HG02642 (cell line): ENCODE measurements at regions not wholly inside any gene's neighbourhood (a gene's known extent, or its start where the extent isn't known, plus 50 kb on each side); places are given as distances from the start of the nearest gene placed in this dataset.
"Not testable (repeated sequence)": the region's sequence is repeated elsewhere in the genome, so short reads cannot be mapped to it uniquely, and the experiment has no call there.

Experiments
- ATAC-seq: cut with Tn5 transposase; IDR thresholded peaks from one replicate; pipeline ENCODE4 v1.9.1; 2021; ENCODE audit warnings: mild to moderate bottlenecking; ENCODE audit not compliant: unreplicated experiment, poor library complexity

GRCh38 chr2:215635788-215636139 is 199.9 kb upstream of the FN1 start:
- ATAC-seq, result no peak

GRCh38 chr2:215635071-215635787 is 199.4 kb upstream of the FN1 start:
- no peak for ATAC-seq

- ATAC-seq, result no peak
Measured at GRCh38 chr2:215633360-215633759, 197.5 kb upstream of the FN1 start.

DNA sequence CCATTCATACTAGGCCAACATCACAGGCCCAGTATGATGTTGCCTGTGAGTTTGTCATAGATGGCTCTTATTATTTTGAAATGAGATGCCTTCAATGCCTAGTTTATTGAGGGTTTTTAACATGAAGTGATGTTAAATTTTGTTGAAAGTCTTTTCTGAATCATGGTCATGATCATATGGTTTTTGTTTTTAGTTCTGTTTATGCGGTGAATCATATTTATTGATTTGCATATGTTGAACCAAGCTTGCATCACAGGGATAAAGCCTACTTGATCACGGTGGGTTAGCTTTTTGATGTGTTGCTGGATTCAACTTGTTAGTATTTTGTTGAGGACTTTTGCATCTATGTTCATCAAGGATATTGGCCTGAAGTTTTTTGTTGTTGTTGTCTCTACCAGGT is 195.8 kb upstream of the FN1 start:
- no peak for ATAC-seq

DNA sequence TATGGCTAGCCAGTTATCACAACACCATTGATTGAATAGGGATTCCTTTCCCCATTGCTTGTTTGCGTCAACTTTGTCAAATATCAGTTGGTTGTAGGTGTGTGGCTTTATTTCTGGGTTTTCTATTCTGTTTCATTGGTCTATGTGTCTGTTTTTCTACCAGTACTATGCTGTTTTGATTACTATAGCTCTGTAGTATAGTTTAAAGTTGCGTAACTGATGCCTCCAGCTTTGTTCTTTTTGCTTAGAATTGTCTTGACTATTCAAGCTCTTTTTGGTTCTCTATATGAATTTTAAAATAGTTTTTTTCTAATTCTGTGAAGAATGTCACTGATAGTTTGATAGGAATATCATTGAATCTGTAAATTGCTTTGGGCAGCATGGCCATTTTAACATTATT is 194.9 kb upstream of the FN1 start:
- ATAC-seq, result not testable (repeated sequence)

DNA sequence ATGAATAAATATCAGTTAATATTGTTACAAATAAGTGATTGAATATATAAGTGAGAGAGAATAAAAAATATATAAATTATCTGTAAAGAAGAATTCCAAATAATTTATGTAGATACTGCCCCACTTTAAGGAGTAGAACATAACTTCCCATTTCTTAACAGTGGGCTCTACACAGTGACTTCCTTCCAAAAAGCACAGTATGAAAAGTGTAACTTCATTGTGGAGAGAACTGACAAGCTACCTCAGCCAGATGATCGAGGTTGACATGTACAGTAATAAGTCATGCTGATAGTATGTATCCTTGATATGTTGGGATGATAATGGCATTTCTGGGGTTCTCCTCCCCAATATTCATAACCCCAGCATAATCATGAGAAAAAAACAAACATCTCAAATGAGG is 191.9 kb upstream of the FN1 start:
- no peak for ATAC-seq

DNA sequence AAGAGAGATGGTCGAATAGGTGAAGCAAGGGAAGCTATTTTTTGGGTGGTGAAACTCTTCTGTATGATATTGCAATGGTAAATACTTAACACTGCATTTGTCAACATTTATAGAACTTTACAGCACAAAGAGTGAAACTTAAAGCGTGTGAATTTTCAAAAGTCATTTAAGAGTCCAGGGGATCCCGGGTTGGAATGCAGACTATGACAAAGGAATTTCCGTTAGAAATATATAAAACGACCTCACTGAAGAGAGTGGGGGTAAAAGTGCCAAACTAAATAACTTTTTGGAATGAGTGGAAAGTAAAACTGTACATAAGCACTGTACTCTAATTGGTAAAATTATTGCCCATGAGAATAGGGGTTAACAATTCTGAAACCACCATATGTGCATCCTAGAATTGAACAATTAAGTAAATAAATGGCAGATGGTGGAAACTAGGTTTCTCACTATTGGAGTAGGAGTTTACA is 191.0 kb upstream of the FN1 start:
- no peak for ATAC-seq

GRCh38 chr2:215626063-215626462 is 190.2 kb upstream of the FN1 start:
- no peak for ATAC-seq

DNA sequence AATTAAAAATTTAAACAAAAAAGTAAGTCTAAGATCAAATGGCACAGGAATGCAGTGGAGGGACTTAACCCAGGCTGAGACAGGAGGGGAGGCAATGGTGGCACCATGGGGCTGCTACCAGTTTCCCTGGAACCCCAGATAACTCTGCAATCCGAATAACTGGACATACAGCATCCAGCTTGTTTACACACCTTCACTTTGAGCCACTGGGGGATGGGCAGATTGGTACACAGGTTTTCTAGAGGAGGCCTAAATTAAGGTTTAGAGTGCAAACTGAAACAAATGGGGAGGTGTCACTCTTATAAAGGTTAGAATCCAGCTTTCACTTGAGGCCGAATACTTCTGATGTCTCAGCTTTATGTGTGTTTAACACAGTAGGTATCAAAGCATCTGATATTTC is 189.3 kb upstream of the FN1 start:
- no peak for ATAC-seq

GRCh38 chr2:215624423-215624829 is 188.6 kb upstream of the FN1 start:
- no peak for ATAC-seq

DNA sequence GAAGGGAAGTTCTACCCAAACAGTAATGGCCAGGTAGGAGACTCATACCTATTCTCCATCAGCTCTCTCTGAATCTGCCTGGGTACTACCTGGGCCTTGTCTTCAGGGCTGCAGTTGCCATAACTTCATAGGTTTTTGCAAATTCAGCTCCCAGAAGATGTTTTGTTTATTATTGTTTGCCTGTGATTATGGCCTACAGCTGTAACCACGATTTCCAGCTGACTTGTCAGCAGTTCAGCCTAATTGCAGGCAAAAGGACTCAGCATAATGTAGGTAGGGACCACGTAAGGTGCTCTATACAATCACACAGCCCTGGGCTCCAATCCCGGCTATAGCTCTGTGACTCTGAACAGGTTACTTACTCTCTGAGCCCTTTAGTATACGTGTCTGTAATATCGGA is 187.0 kb upstream of the FN1 start:
- ATAC-seq, result no peak

GRCh38 chr2:215621381-215621780 is 185.5 kb upstream of the FN1 start:
- no peak for ATAC-seq

GRCh38 chr2:215620528-215620927 is 184.7 kb upstream of the FN1 start:
- ATAC-seq, result no peak

DNA sequence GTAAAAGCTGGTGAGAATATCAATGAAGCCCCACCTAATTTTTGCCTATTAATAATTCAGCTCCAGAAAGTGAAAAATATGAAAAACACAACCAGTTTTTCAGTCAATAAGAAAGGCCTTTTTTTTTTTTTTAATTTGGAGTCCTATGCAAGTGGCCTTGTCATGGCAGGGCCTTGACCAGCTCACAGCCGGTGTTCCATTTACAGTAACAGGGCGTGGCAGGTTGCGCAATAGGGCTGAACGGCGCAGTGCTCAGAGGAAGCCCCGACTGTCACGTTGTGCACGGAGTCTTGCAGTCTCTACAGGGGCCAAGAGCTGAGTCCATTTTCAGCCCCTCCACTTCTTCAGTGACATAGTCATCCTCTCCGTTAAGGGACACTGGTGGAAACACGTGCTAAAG is 184.1 kb upstream of the FN1 start:
- no peak for ATAC-seq

- ATAC-seq, result no peak
Measured at GRCh38 chr2:215619022-215619958, 183.4 kb upstream of the FN1 start.

DNA sequence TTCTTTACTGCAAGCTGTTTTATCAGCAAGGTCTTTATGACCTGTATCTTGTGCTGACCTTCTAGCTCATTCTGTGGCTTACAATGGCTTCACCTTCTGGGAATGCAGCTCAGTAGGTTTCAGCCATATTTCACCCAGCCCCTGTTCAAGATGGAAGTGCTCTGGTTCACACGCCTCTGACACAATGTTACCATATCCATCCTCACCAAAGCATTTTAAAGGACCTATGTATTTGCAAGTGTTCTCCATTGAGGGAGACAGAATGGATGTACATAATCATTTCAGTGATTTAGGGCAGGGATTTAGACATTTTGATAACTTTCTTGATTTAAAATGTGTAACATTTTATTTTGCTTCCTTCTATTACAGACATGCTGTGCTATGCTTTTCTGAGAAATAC is 182.3 kb upstream of the FN1 start:
- no peak for ATAC-seq

DNA sequence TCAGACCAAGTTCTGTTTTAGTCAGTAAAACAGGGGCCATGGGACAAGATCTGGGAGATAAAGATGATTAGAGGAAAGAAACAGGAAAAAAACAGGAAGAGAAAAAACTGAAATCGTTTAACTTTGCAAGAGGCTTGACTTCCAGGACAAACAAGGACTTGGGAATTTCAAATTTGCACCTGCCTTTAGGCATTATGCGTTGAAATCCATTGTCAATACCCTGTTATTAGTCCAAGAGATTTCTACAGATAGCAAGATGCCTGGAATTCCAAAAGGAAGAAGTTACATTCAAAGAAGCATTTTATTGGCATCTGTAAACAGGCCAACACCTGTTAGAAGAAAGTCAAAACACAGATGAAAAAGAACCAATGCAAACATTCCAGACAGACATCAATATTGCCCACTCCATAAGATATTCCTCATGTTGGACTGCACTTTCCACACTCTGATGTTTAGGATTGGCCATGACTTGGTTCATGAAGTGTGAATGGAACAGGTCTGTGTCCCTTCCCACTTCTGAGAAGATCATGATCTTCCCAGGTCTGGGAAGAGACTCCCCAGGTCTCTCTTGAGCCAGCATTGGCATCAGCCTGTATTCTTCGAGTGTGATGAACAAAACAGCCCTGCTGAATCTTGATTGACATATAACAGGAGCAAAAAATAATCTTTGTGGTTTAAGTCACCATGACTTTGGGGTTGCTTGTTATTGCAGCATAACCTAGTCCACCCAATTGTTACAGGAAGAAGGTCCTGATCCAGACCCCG is 181.4 kb upstream of the FN1 start:
- no peak for ATAC-seq

GRCh38 chr2:215615803-215616174 is 179.9 kb upstream of the FN1 start:
- no peak for ATAC-seq

DNA sequence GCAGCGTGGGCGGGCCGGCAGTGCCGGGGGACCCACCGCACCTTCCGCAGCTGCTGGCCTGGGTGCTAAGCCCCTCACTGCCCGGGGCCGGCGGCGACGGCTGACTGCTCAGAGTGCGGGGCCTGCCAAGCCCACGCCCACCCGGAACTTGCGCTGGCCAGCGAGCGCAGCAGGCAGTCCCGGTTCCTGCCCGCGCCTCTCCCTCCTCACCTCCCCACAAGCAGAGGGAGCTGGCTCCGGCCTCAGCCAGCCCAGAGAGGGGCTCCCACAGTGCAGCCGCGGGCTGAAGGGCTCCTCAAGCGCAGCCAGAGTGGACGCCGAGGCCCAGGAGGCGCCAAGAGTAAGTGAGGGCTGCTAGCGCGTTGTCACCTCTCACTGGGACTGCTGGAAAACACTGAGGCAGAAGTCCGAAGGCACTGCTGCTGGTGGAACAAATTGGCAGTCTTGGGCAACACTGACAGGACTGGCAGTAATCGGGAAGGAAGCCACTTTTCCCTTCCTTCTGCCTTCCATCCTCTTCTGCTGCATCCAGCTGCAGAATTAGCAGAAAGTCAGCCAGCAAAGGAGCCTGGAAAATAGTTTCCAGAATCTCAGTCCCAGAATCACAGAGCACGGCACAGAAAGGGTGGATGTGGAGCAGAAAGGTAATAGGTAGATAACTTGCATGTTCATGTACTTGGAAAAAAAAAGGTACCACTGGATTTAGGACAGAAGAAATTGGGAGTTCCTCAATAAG is 179.4 kb upstream of the FN1 start:
- ATAC-seq, result no peak

DNA sequence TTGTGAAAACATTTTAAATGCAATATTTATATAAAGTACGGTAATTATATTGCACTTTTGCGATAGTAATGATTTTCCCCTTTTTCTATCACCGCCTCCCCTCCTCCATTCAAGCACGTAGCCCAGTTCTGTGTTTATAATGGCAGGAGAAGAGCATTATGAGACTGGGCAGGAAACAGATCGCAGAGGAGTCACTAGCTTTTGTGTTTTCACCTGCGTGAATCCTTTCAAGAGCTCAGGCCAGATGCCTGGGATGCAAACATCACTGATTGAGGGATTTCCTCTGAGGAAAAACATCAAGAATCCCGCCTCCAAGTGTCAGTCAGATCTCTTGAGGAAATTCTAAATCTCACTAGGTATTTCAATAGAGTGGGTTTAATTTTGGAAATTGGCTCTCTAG is 178.4 kb upstream of the FN1 start:
- ATAC-seq, result no peak
